ENCODE measurements at regions not wholly inside any gene's neighbourhood (a gene's known extent, or its start where the extent isn't known, plus 50 kb on each side); places are given as distances from the start of the nearest gene placed in this dataset.

DNA sequence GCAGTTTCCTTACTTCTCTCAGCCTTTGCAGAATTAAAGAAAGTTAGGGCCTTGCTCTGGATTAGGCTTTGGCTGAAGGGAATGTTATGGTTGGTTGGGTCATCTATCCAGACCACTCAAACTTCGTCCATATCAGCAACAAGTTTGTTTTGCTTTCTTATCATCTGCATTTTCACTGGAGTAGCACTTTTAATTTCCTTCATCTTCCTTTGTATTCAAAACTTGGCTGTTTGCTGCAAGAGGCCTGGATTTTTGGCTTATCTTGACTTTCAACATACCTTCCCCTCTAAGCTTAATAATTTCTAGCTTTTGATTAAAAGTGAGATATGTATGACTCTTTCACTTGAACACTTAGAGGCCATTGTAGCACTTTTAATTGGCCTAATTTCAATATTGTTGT lies 126.7 kb upstream of the CENPE start:
- no peaks in the 10 kb centered on the region for H3K36me3 ChIP-seq (replicated peaks in 1 of 2; ENCODE audit: control extremely low read depth in 1 of 2, control insufficient read depth in 1 of 2, extremely low read depth in 1 of 2, insufficient read depth in 2 of 2, low read length in 1 of 2)
- no peak for TF ChIP-seq EZH2 (IDR thresholded peaks at IDR 0.05; ENCODE audit: borderline replicate concordance, insufficient read depth, low read depth, low read length, poor library complexity, severe bottlenecking)
- TF ChIP-seq, protein P1, sequence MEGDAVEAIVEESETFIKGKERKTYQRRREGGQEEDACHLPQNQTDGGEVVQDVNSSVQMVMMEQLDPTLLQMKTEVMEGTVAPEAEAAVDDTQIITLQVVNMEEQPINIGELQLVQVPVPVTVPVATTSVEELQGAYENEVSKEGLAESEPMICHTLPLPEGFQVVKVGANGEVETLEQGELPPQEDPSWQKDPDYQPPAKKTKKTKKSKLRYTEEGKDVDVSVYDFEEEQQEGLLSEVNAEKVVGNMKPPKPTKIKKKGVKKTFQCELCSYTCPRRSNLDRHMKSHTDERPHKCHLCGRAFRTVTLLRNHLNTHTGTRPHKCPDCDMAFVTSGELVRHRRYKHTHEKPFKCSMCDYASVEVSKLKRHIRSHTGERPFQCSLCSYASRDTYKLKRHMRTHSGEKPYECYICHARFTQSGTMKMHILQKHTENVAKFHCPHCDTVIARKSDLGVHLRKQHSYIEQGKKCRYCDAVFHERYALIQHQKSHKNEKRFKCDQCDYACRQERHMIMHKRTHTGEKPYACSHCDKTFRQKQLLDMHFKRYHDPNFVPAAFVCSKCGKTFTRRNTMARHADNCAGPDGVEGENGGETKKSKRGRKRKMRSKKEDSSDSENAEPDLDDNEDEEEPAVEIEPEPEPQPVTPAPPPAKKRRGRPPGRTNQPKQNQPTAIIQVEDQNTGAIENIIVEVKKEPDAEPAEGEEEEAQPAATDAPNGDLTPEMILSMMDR (IDR thresholded peaks at IDR 0.05) = no peak
- no peaks in the 10 kb centered on the region for H4K20me1 ChIP-seq (ENCODE audit: control insufficient read depth, insufficient read depth, low read length, poor library complexity, severe bottlenecking)
- Mint-ChIP-seq H3K4me3 (no peak overlapping the region), H3K9me3 (ENCODE audit: insufficient read depth) (no peaks in the 10 kb centered on the region), H3K4me1 (no peaks in the 10 kb centered on the region), H3K27ac (no peak overlapping the region), H3K27me3 (no peaks in the 10 kb centered on the region)
- H3K27me3 ChIP-seq (replicated peaks in 1 of 4; ENCODE audit: control extremely low read depth in 1 of 4, control insufficient read depth in 3 of 4, insufficient read depth in 4 of 4, low read length in 3 of 4) = no peaks in the 10 kb centered on the region
- H3K9ac ChIP-seq (ENCODE audit: low read length) = no peak overlapping the region
- intact Hi-C loops (cut with micrococcal nuclease) = no loop called here
- H3K4me2 ChIP-seq (replicated peaks; ENCODE audit: low read depth, low read length, poor library complexity, severe bottlenecking) = no peak overlapping the region
- H2AFZ ChIP-seq (ENCODE audit: insufficient read depth, low read depth, low read length, poor library complexity, severe bottlenecking) = no peak overlapping the region
- H3K27ac ChIP-seq (ENCODE audit: low read length in 2 of 2) = no peak overlapping the region
- H3K79me2 ChIP-seq (ENCODE audit: control insufficient read depth, insufficient read depth, low read length) = no peaks in the 10 kb centered on the region
- no CpG with 5 or more reads among the region's 1 CpG for WGBS (ENCODE audit: insufficient coverage)
- no peak overlapping the region for H3K4me3 ChIP-seq (ENCODE audit: control extremely low read depth in 1 of 5, extremely low read depth in 1 of 5, insufficient read depth in 1 of 5, low read depth in 2 of 5, low read length in 4 of 5)
- no peak for DNase-seq
- ChIA-PET CTCF (no interaction called here), POLR2A (no interaction called here)
- H3K4me1 ChIP-seq (ENCODE audit: control insufficient read depth in 2 of 2, insufficient read depth in 2 of 2, low read length in 2 of 2) = no peaks in the 10 kb centered on the region
- no peaks in the 10 kb centered on the region for H3K9me3 ChIP-seq (ENCODE audit: control extremely low read depth in 1 of 3, control insufficient read depth in 2 of 3, insufficient read depth in 1 of 3, low read length in 2 of 3)
- no peak for ATAC-seq (ENCODE audit: low read depth)

DNA sequence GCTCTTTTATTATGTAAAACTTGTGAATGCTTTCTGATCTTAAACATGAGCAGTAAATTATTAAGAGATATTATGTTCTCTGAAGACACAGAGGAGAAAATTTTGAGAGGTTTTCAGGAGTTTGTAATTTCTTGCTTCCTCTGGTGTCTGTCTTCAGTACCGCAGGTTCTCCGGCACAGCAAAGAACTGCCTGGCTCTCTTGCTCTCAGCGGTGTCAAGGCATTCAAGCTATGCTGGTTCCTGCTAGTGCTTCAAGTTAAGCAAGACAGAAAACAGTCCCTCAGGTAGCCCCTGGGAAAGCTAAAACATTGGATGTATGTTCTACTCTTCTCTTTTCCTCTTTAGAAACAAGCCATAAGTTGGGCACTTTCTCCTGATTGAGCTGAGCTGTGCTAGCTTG lies 120.2 kb upstream of the CENPE start:
- H3K9me3 Mint-ChIP-seq (ENCODE audit: insufficient read depth) = peaks cover 7% of the 10 kb centered on the region
- H3K4me1 Mint-ChIP-seq = no peaks in the 10 kb centered on the region
- 86% methylated on average over 3 of the region's 3 CpGs for WGBS (ENCODE audit: insufficient coverage)
- intact Hi-C loops (cut with micrococcal nuclease) = no loop called here
- TF ChIP-seq, protein P1 (IDR thresholded peaks at IDR 0.05) = no peak
- TF ChIP-seq EZH2 (IDR thresholded peaks at IDR 0.05; ENCODE audit: borderline replicate concordance, insufficient read depth, low read depth, low read length, poor library complexity, severe bottlenecking) = no peak
- no peaks in the 10 kb centered on the region for H3K4me1 ChIP-seq (ENCODE audit: control insufficient read depth in 2 of 2, insufficient read depth in 2 of 2, low read length in 2 of 2)
- H3K4me2 ChIP-seq (replicated peaks; ENCODE audit: low read depth, low read length, poor library complexity, severe bottlenecking) = no peak overlapping the region
- no peak overlapping the region for H3K27ac ChIP-seq (ENCODE audit: low read length in 2 of 2)
- no peaks in the 10 kb centered on the region for H4K20me1 ChIP-seq (ENCODE audit: control insufficient read depth, insufficient read depth, low read length, poor library complexity, severe bottlenecking)
- ChIA-PET POLR2A (no interaction called here), CTCF (no interaction called here)
- H3K27ac Mint-ChIP-seq = no peak overlapping the region
- no peak overlapping the region for H2AFZ ChIP-seq (ENCODE audit: insufficient read depth, low read depth, low read length, poor library complexity, severe bottlenecking)
- peaks cover 0 to 13% (median 0%) of the 10 kb centered on the region in 3 donors for H3K9me3 ChIP-seq (ENCODE audit: control extremely low read depth in 1 of 3, control insufficient read depth in 2 of 3, insufficient read depth in 1 of 3, low read length in 2 of 3)
- no peak overlapping the region for H3K9ac ChIP-seq (ENCODE audit: low read length)
- no peaks in the 10 kb centered on the region for H3K27me3 ChIP-seq (replicated peaks in 1 of 4; ENCODE audit: control extremely low read depth in 1 of 4, control insufficient read depth in 3 of 4, insufficient read depth in 4 of 4, low read length in 3 of 4)
- H3K36me3 ChIP-seq (replicated peaks in 1 of 2; ENCODE audit: control extremely low read depth in 1 of 2, control insufficient read depth in 1 of 2, extremely low read depth in 1 of 2, insufficient read depth in 2 of 2, low read length in 1 of 2) = no peaks in the 10 kb centered on the region
- no peak overlapping the region for H3K4me3 Mint-ChIP-seq
- DNase-seq (no peak), ATAC-seq (ENCODE audit: low read depth) (no peak)
- no peaks in the 10 kb centered on the region for H3K79me2 ChIP-seq (ENCODE audit: control insufficient read depth, insufficient read depth, low read length)
- H3K4me3 ChIP-seq (ENCODE audit: control extremely low read depth in 1 of 5, extremely low read depth in 1 of 5, insufficient read depth in 1 of 5, low read depth in 2 of 5, low read length in 4 of 5) = no peak overlapping the region
- H3K27me3 Mint-ChIP-seq = no peaks in the 10 kb centered on the region

All from B cell (primary cell).